Coronary artery (tissue), 2 donors: ENCODE measurements at regions not wholly inside any gene's neighbourhood (a gene's known extent, or its start where the extent isn't known, plus 50 kb on each side); places are given as distances from the start of the nearest gene placed in this dataset.

Experiments used
- DNase-seq: peaks from one replicate; pipeline ENCODE4 v3.0.0-alpha.2; 2017; ENCODE audit warnings: low spot score
- H3K27ac ChIP-seq, 2 donors: fragments of 200-600 bp; sonication (generic); one replicate each; pipeline ENCODE4 v1.5.1; 2016 to 2019
- H3K4me3 ChIP-seq: fragments of 200-600 bp; sonication (generic); 2 replicates; pipeline ENCODE4 v1.5.1; 2016; ENCODE audit warnings: mild to moderate bottlenecking, moderate library complexity
- TF ChIP-seq, protein P1 (sequence below): fragments of 200-600 bp; sonication (generic); IDR thresholded peaks from one replicate; pipeline ENCODE4 v1.5.1; 2019; ENCODE audit warnings: antibody characterized with exemption

GRCh38 chr14:84520711-84521338 lies 1009.1 kb upstream of the FLRT2 start:
- H3K4me3 ChIP-seq: no peak overlapping the region
- H3K27ac ChIP-seq: no peak overlapping the region
- TF ChIP-seq, protein P1, sequence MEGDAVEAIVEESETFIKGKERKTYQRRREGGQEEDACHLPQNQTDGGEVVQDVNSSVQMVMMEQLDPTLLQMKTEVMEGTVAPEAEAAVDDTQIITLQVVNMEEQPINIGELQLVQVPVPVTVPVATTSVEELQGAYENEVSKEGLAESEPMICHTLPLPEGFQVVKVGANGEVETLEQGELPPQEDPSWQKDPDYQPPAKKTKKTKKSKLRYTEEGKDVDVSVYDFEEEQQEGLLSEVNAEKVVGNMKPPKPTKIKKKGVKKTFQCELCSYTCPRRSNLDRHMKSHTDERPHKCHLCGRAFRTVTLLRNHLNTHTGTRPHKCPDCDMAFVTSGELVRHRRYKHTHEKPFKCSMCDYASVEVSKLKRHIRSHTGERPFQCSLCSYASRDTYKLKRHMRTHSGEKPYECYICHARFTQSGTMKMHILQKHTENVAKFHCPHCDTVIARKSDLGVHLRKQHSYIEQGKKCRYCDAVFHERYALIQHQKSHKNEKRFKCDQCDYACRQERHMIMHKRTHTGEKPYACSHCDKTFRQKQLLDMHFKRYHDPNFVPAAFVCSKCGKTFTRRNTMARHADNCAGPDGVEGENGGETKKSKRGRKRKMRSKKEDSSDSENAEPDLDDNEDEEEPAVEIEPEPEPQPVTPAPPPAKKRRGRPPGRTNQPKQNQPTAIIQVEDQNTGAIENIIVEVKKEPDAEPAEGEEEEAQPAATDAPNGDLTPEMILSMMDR: no peak
- no peak for DNase-seq

GRCh38 chr14:84523746-84524145 lies 1006.2 kb upstream of the FLRT2 start:
- Histone ChIP-seq H3K4me3 (no peak overlapping the region), H3K27ac (no peak overlapping the region)
- TF ChIP-seq, protein P1: no peak
- no peak for DNase-seq

GRCh38 chr14:84527706-84528105 lies 1002.2 kb upstream of the FLRT2 start:
- no peak overlapping the region for H3K27ac ChIP-seq
- H3K4me3 ChIP-seq: no peak overlapping the region
- TF ChIP-seq, protein P1: no peak
- no peak for DNase-seq

DNA sequence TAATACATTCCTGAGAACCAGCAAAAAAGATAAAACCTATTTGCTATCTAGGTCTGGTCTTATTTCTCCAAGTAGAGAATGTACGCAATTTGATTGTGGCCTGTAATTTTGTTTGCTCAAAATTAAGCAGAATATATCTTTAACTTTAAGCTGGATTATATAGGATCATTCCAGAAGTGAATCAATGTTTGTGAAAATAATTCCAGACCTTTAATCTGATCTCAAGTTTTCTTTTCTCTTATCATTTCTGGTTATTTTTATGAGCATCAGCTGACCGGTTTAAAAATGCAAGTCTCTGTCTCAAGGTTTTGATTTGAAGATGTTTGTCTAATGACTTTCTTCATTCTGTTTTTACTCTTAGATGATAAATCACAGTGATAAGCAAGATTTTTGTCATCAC lies 997.9 kb upstream of the FLRT2 start:
- TF ChIP-seq, protein P1: no peak
- no peak overlapping the region for H3K27ac ChIP-seq
- no peak overlapping the region for H3K4me3 ChIP-seq
- no peak for DNase-seq

GRCh38 chr14:84533181-84533725 lies 996.7 kb upstream of the FLRT2 start:
- DNase-seq: no peak
- Histone ChIP-seq H3K27ac (no peak overlapping the region), H3K4me3 (no peak overlapping the region)
- TF ChIP-seq, protein P1: no peak

DNA sequence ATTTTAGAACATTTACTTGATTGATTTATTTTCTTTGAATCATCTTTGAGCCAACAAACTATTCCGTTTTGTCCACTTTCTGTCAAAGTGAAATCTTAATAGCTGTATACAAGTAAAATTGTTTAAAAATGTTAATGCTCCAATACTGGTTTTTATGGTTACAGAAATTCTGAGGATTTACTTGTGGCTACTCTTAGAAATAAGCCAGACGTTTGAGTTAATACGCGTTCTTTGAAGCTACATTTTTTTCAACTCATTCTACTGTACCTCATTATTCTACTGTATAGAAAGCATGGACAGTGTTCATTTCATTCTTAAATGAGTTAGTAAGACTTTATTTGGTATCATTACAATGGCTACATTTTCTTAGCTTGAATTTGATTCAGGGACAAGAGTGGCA lies 996.2 kb upstream of the FLRT2 start:
- no peak overlapping the region for H3K4me3 ChIP-seq
- DNase-seq: no peak
- no peak overlapping the region for H3K27ac ChIP-seq
- TF ChIP-seq, protein P1: no peak

GRCh38 chr14:84535484-84535883 lies 994.5 kb upstream of the FLRT2 start:
- DNase-seq: no peak
- Histone ChIP-seq H3K4me3 (no peak overlapping the region), H3K27ac (no peak overlapping the region)
- TF ChIP-seq, protein P1: no peak
